GM23338 (cell line): ENCODE measurements at regions not wholly inside any gene's neighbourhood (a gene's known extent, or its start where the extent isn't known, plus 50 kb on each side); places are given as distances from the start of the nearest gene placed in this dataset.

Experiments used
- CTCF ChIP-seq, 2 experiments: fragments of 200-600 bp in 1 of 2; sonication (generic) in 1 of 2; conservative IDR thresholded peaks; 2 replicates each; pipeline versions ENCODE4 v1.5.1 to v1.6.1; 2016 to 2017; ENCODE audit warnings: antibody characterized with exemption in 2 of 2, low read depth in 2 of 2, mild to moderate bottlenecking in 2 of 2, moderate library complexity in 1 of 2
- EZH2phosphoT487 ChIP-seq: fragments of 200-600 bp; sonication (generic); IDR thresholded peaks from one replicate; pipeline ENCODE4 v1.8.1; 2018; ENCODE audit warnings: antibody characterized with exemption; ENCODE audit not compliant: unreplicated experiment

GRCh38 chr3:56879436-56880215, 77.9 kb upstream of the ARHGEF3 start:
- TF ChIP-seq CTCF (conservative IDR thresholded peaks at IDR 0.05; ENCODE audit: low read depth in 2 of 2) (no peak), EZH2phosphoT487 (no peak)
